ENCODE measurements at regions not wholly inside any gene's neighbourhood (a gene's known extent, or its start where the extent isn't known, plus 50 kb on each side); places are given as distances from the start of the nearest gene placed in this dataset.

GRCh38 chr13:97654236-97654635, 220.3 kb downstream of the RAP2A start:
- Histone ChIP-seq H2BK120ac (replicated peaks; ENCODE audit: low read depth, low read length) (no peak overlapping the region), H3K27ac (ENCODE audit: low read depth, low read length) (no peak overlapping the region), H4K8ac (ENCODE audit: extremely low read depth, insufficient read depth, low read length) (no peak overlapping the region), H4K5ac (ENCODE audit: insufficient read length, low read depth, low read length) (no peak overlapping the region), H2AFZ (ENCODE audit: low read length) (no peak overlapping the region), H2BK20ac (ENCODE audit: low read length) (no peak overlapping the region), H3K4me3 (ENCODE audit: extremely low read depth in 1 of 4, insufficient read depth in 2 of 4, low read depth in 3 of 4, low read length in 4 of 4) (no peak overlapping the region), H3K23ac (ENCODE audit: insufficient read length) (no peak overlapping the region), H3K4me1 (replicated peaks in 1 of 4; ENCODE audit: control insufficient read depth in 3 of 4, insufficient read depth in 4 of 4, low read length in 3 of 4) (peaks cover 0 to 5% (median 3%) of the 10 kb centered on the region in 4 experiments; a peak in 3 of 7 replicates), H3K27me3 (replicated peaks in 1 of 4; ENCODE audit: control insufficient read depth in 3 of 4, extremely low read depth in 1 of 4, insufficient read depth in 3 of 4, low read length in 3 of 4) (no peaks in the 10 kb centered on the region), H3K4me2 (ENCODE audit: insufficient read depth in 1 of 2, low read depth in 2 of 2, low read length in 2 of 2) (no peak overlapping the region), H3K23me2 (ENCODE audit: low read depth, low read length) (no peaks in the 10 kb centered on the region), H2BK5ac (ENCODE audit: low read depth, low read length) (no peak overlapping the region), H3K14ac (ENCODE audit: insufficient read length) (no peak overlapping the region), H3K56ac (replicated peaks; ENCODE audit: insufficient read length, low read depth, low read length) (no peak overlapping the region), H3K9me3 (ENCODE audit: insufficient read depth in 2 of 2, low read depth in 1 of 2, low read length in 1 of 2) (no peaks in the 10 kb centered on the region), H2BK15ac (ENCODE audit: low read length) (no peak overlapping the region), H3K4ac (replicated peaks; ENCODE audit: insufficient read length, low read depth, low read length) (no peak overlapping the region), H4K20me1 (replicated peaks in 1 of 2; ENCODE audit: control insufficient read depth in 1 of 2, insufficient read depth in 2 of 2, low read length in 2 of 2) (no peaks in the 10 kb centered on the region), H3K79me2 (ENCODE audit: control insufficient read depth in 1 of 2, insufficient read depth in 2 of 2, low read length in 2 of 2) (no peaks in the 10 kb centered on the region), H3K79me1 (ENCODE audit: low read depth, low read length) (no peaks in the 10 kb centered on the region), H2AK5ac (ENCODE audit: low read depth, low read length) (no peak overlapping the region), H2BK12ac (ENCODE audit: low read depth, low read length) (no peak overlapping the region), H4K91ac (replicated peaks; ENCODE audit: insufficient read length, low read length) (no peak overlapping the region), H3K9ac (replicated peaks in 1 of 4; ENCODE audit: extremely low read depth in 1 of 4, low read depth in 3 of 4, low read length in 3 of 4) (no peak overlapping the region), H3K18ac (ENCODE audit: extremely low read depth, low read length) (no peak overlapping the region), H3K36me3 (ENCODE audit: control insufficient read depth in 2 of 4, insufficient read depth in 4 of 4, low read length in 3 of 4) (no peaks in the 10 kb centered on the region)
- WGBS, 2 experiments (ENCODE audit: extremely low coverage in 1 of 2, insufficient coverage in 1 of 2, insufficient read length in 1 of 2, insufficient replicate concordance in 2 of 2, low coverage in 1 of 2, low lambda C conversion rate in 2 of 2, missing lambda C conversion rate in 1 of 2) = 97% methylated on average over 5 of the region's 5 CpGs; no CpG with 5 or more reads in 1 of the 2 experiments
- ChIA-PET CTCF (ENCODE audit: partially characterized antibody) (interaction anchor here (0.6 kb wide), 1 partner anchor 11 kb away, joined by 4 read pairs; no protein-coding TSS in a partner anchor), POLR2A (ENCODE audit: partially characterized antibody) (no interaction called here)
- no peak for FAIRE-seq
- DNase-seq (ENCODE audit: low read depth in 1 of 2, low spot score in 2 of 2) = no peak
- no peak for TF ChIP-seq GTF2F1 (IDR thresholded peaks at IDR 0.05; ENCODE audit: borderline replicate concordance, low read depth, low read length)
- TF ChIP-seq KDM4A (IDR thresholded peaks at IDR 0.05; ENCODE audit: low read depth, low read length, severe bottlenecking) = no peak
- TF ChIP-seq RNF2 (IDR thresholded peaks at IDR 0.05; ENCODE audit: borderline replicate concordance, low read depth, low read length, missing control alignments, poor library complexity, severe bottlenecking) = no peak
